ENCODE measurements at regions not wholly inside any gene's neighbourhood (a gene's known extent, or its start where the extent isn't known, plus 50 kb on each side); places are given as distances from the start of the nearest gene placed in this dataset.

DNA sequence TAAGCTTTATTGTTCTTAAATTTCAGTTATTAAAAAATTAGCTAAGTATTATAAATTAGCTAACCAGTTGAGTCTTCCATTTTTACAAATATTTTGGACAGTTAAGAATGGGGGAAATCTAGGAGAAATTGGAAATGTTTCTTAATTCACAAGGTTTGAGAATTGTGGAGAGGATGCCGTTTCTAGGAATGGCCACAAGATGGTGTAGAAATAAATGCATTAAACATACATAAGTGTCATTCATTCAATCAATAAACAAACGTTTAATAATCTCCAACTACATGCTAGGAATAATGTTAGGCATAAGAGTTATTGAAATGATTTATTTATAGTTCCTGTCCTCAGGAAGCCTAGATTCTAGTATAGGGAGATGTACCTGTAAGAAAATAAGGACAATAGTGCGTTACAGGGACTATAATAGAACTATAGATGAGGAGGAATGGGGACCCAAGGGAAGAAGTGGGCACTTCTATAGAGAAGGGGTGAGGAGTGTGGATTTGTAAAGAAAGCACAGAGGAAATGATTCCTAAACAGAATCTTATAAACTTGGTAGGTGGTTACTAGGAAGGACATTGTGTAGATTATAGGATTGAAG, 195.7 kb upstream of the ANK2 start:
- no CpG with 5 or more reads among the region's 3 CpGs for WGBS (ENCODE audit: extremely low coverage, insufficient read length, low lambda C conversion rate)
- Mint-ChIP-seq H3K36me3 (ENCODE audit: insufficient read depth in 1 of 3, low read depth in 3 of 3) (peaks cover 0 to 8% (median 3%) of the 10 kb centered on the region in 3 experiments; a peak in 5 of 7 replicates), H3K4me1 (peaks cover 23 to 31% of the 10 kb centered on the region in 2 experiments), H3K27me3 (ENCODE audit: low read depth) (no peaks in the 10 kb centered on the region), H3K4me3 (no peak overlapping the region), H3K27ac (peak overlapping the region in 2 of 3 experiments; percentile 7 to 69; a peak in 3 of 7 replicates), H3K9me3 (no peaks in the 10 kb centered on the region)
- no peak overlapping the region for H2BK120ac ChIP-seq (ENCODE audit: low read depth, low read length, poor library complexity, severe bottlenecking)
- H3K56ac ChIP-seq (ENCODE audit: insufficient read length, low read depth, low read length): no peak overlapping the region
- H4K5ac ChIP-seq (ENCODE audit: insufficient read length, low read depth, low read length): no peak overlapping the region
- H3K27ac ChIP-seq (ENCODE audit: insufficient read length, low read depth, low read length): no peak overlapping the region
- H2BK20ac ChIP-seq (ENCODE audit: low read depth, low read length, poor library complexity, severe bottlenecking): no peak overlapping the region
- no peak overlapping the region for H3K18ac ChIP-seq (ENCODE audit: insufficient read length, low read depth, low read length)
- H2BK12ac ChIP-seq (ENCODE audit: insufficient read length, low read depth, low read length): no peak overlapping the region
- H2AK5ac ChIP-seq (ENCODE audit: insufficient read length, low read length): no peak overlapping the region
- H4K20me1 ChIP-seq (ENCODE audit: control insufficient read depth, insufficient read depth, insufficient read length): no peaks in the 10 kb centered on the region
- H3K4me1 ChIP-seq (ENCODE audit: insufficient read depth, low read length): peaks cover 6% of the 10 kb centered on the region
- H3K4ac ChIP-seq (ENCODE audit: low read depth, low read length): no peak overlapping the region
- H3K9ac ChIP-seq (ENCODE audit: extremely low read depth, insufficient read length, low read length): no peak overlapping the region
- H3K14ac ChIP-seq (ENCODE audit: insufficient read depth, low read length): no peak overlapping the region
- H4K91ac ChIP-seq (ENCODE audit: insufficient read length, low read depth, low read length): no peak overlapping the region
- no peak overlapping the region for H2BK15ac ChIP-seq (ENCODE audit: low read depth, low read length)
- H3K79me2 ChIP-seq (ENCODE audit: insufficient read depth, low read length): no peaks in the 10 kb centered on the region
- H3T11ph ChIP-seq (ENCODE audit: low read length): no peak overlapping the region
- H3K79me1 ChIP-seq (ENCODE audit: insufficient read depth, low read depth, low read length, poor library complexity, severe bottlenecking): no peaks in the 10 kb centered on the region
- no peak for DNase-seq
- no peaks in the 10 kb centered on the region for H3K27me3 ChIP-seq (ENCODE audit: insufficient read depth, low read length)
- H3K23me2 ChIP-seq (ENCODE audit: insufficient read length, low read depth, low read length, poor library complexity, severe bottlenecking): no peaks in the 10 kb centered on the region
- no peak overlapping the region for H2BK5ac ChIP-seq (ENCODE audit: insufficient read length, low read length)
- TF ChIP-seq, protein P1, sequence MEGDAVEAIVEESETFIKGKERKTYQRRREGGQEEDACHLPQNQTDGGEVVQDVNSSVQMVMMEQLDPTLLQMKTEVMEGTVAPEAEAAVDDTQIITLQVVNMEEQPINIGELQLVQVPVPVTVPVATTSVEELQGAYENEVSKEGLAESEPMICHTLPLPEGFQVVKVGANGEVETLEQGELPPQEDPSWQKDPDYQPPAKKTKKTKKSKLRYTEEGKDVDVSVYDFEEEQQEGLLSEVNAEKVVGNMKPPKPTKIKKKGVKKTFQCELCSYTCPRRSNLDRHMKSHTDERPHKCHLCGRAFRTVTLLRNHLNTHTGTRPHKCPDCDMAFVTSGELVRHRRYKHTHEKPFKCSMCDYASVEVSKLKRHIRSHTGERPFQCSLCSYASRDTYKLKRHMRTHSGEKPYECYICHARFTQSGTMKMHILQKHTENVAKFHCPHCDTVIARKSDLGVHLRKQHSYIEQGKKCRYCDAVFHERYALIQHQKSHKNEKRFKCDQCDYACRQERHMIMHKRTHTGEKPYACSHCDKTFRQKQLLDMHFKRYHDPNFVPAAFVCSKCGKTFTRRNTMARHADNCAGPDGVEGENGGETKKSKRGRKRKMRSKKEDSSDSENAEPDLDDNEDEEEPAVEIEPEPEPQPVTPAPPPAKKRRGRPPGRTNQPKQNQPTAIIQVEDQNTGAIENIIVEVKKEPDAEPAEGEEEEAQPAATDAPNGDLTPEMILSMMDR (conservative IDR thresholded peaks at IDR 0.05): peak; percentile 65
- no peak overlapping the region for H3K4me2 ChIP-seq (ENCODE audit: insufficient read depth, insufficient read length, low read length)
- no peak overlapping the region for H4K8ac ChIP-seq (replicated peaks; ENCODE audit: insufficient read length, low read depth, low read length)
- no peaks in the 10 kb centered on the region for H3K9me3 ChIP-seq (ENCODE audit: control insufficient read depth, low read depth, low read length)
- H3K23ac ChIP-seq (ENCODE audit: insufficient read length, low read depth, low read length): no peak overlapping the region
- no peak overlapping the region for H2AFZ ChIP-seq (ENCODE audit: low read length)

Measured in H9 (cell line).